GM19099 (cell line): ENCODE measurements at regions not wholly inside any gene's neighbourhood (a gene's known extent, or its start where the extent isn't known, plus 50 kb on each side); places are given as distances from the start of the nearest gene placed in this dataset.

Experiments used
- POLR2A ChIP-seq: IDR thresholded peaks from 3 replicates; pipeline ENCODE4 v1.6.1; 2011; ENCODE audit warnings: low read depth; ENCODE audit not compliant: insufficient read length; ENCODE audit errors: extremely low read depth

DNA sequence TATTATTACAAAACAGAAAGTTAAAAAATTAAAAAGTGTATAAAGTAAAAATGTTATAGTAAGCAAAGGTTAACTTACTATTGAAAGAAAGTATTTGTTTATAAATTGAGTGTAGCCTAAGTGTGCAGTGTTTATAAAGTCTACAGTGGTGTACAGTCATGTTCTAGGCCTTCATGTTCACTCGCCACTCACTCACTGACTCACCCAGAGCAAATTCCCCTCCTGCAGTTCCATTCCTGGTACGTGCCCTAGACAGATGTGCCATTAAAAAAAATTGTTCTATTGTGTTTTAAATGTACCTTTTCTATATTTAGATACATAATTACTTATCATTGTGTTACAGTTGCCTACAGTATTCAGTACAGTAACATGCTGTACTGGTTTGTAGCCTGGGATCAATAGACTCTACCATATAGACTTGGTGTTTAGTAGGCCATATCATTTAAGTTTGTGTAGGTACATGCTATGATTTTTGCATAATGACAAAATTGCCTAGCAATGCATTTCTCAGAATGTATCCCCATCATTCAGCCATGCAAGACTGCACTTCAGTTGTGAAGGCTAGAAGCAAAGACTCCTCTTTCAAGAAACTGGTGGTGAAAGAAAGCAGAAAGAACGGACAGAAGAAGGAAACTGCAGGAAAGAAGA, 100.6 kb downstream of the DACT1 start:
- TF ChIP-seq POLR2A: no peak

DNA sequence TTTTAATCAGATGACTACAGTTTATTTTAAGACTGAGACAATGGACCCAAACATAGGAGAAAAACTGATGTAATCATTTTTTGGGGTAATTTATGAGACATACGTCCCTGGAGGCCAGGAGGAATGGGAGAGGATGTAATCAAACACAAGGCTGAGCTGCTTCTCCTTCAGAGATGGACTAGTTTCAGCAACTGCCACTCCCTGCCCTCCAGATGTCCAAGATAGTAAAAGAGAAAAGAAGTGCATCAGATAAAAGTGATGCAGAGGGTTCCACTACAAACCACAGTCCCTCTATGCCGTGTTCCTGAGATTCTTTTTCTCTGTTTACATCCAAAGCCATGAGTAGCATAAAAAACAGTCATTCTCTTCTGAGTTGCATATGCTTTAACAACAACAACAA, 101.1 kb downstream of the DACT1 start:
- no peak for TF ChIP-seq POLR2A

DNA sequence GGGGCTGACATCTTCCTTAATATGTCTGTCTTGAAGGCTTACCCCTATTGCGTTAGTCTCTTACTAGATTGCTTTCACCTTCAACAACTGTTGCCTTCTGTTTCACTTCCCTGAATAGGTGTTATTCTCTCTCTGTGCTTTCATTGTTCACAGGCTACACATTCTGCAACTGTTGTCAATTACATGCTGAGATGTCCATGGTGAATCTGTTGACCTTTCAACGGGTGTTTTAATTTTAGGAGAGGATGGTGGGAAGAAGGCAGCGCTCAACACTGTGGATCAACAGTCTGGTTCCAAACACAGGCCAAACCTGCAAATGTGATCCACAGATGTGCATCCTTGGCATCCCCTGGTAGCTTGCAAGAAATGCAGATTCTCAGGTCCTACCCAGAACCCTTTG, 101.9 kb downstream of the DACT1 start:
- TF ChIP-seq POLR2A: no peak

DNA sequence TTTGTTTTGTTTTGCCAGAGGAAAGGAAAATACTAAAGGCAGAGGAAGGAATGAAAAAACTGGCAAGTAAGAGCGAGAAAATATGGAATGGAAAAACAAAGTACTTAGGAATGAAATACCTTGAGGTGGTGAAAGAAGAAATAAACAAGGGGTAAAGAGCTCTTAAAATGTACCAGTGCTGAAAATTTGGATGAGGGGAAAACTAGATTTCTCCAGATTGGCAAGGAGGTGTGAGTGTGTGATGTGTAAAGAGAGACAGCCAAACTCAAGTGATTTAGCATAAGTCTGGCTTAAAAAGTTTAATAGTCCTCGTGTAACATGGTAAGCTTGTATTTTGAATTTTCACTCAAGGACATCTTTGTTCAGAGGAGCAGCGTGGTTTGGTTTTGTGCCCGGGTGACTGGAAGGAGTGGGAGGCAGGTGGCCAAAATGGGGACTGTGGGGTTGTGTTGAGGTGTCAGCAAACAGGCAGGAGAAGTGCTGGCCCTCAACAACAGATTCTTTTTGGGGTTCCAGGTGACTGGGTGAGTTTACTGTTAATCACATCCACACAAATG, 102.7 kb downstream of the DACT1 start:
- TF ChIP-seq POLR2A: no peak

DNA sequence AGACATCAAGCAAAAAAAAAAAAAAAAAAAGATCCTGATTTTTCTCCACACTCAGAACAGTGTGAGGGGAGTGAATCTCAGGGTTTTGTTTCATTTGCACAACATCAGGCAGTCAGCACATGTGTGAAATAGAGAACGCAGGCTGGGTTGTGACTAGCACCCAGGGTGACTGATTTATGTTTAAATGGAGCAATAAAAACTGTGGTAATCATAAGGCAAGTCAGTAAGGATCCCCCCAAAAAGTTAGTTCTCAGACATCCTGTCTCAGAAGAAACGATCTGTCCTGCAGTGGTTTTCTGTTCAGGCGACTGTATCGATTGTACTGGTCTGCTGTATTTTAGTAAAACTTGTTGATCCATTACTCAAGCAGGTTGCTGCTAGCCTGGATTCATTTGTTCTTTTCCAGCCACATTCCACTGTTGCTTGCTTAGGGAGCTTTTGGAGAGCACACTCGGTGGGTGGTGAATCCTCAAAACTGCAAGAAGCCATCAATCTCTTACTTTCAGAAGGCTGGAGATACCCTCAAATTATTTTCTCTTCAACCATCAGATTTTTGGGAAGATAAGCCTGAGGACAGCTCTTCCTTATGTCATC, 107.1 kb downstream of the DACT1 start:
- TF ChIP-seq POLR2A: no peak

GRCh38 chr14:58746261-58746660, 108.5 kb downstream of the DACT1 start:
- TF ChIP-seq POLR2A: no peak

- TF ChIP-seq POLR2A: no peak
These were observed 108.9 kb downstream of the DACT1 start for GRCh38 chr14:58746701-58747100.

DNA sequence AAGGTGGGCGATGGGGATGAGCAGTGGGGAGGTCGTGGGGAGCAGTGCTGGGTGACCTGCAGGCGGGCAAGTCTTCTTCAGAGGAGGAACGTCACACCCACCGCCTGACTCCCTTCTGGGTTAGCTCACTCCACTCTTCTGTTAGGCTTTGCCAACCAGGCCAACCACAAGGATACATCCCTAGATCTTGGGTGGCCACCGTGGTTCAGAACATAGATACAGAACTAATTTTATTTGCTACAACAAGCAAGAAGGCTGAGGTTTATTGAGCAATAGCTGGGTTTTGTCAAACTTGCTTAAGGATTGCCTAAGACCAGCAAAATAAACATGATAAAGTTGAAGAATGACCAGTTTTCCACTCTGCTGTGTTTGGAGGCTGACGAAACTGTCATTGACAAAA, 109.4 kb downstream of the DACT1 start:
- TF ChIP-seq POLR2A: no peak

DNA sequence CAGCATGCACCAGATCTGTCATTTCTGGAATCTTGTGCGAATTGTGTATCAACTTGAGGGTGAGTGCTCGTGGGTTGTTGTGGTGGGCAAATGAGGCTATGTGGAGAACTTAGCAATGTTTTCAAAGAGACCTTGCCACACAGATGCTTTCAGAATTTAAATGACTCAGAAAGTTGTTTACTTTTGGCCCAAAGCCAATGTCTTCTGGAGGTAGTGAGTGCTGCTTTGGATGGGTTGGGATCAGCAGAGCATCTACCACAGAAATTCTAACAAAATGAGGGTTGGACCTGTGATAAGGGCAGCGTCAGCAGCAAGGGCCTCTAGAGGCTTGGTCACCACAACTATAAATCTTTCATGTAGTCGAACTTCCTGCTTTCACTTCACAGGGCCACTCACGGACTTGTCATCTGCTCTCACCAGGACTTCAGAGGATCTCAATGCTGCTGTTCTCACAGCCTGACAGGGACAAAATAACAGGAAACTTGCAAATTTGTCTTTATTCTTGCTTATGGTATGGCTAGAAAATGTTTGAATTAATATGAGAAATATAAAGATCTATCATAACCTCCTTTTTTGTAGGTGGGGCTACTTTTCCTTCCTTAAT, 111.4 kb downstream of the DACT1 start:
- peak; percentile 33 for TF ChIP-seq POLR2A

DNA sequence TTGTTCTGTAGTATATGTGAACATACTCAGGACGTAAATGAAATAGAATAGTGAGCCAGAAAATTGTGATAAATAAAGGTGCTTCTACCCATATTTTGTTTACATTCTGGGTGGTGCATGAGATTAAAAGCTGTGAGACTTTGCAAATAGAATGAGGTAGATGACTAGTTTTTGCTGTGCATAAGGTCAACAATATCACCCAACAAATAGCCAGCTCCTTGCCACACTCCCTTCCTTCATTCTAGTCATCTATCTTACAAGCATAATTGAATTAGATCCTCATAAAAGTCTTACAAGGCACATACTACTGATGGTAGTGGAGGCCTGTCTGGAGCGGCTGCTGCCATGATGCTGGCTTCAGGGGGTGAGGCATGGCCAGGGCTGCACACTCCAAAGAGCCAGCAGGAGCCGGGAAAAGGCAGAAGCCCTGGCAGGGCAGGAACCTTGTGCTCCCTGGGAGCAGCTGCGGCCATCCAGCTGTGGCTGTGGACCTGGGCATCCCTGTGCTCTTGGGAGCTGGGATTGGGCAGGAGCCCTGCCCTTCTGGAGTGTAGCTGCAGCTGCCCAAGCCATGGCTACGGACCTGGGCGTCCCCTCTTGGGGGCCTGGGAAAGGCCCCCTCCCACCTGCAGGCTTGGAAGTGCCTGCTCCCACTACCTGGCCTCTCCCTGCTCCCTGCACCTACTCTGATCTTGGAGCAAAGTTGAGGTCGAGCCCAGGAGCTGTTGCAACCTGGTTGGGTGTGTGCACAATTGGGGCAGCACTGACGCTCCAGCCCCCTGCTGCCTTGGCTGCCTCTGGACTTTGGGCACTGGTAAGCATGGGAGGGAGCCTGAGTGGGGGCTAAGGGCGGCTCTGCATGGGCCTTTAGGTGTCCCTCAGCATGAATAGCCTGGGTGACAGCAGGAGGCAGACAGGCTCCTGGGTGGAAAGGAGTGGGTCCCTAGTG, 112.8 kb downstream of the DACT1 start:
- TF ChIP-seq POLR2A: no peak

DNA sequence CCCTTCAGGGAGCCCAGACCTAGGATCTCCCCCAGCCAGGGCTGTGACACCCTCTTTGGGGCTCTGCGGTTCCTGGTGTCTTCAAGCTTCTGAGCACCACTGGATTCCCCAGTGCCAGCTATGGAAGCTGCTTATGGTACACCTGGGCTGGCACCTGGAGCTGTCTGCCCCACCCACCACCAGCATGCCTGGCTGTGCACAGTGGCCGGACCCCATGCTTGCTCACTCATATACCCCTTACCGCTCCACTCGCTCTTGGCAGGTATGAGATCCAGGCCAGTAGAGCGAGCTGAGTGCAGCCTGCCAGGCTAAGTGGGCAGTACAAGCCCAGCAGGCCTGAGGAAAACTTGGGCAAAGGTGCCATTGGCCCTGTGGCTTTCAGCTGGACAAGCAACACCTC, 114.0 kb downstream of the DACT1 start:
- no peak for TF ChIP-seq POLR2A

DNA sequence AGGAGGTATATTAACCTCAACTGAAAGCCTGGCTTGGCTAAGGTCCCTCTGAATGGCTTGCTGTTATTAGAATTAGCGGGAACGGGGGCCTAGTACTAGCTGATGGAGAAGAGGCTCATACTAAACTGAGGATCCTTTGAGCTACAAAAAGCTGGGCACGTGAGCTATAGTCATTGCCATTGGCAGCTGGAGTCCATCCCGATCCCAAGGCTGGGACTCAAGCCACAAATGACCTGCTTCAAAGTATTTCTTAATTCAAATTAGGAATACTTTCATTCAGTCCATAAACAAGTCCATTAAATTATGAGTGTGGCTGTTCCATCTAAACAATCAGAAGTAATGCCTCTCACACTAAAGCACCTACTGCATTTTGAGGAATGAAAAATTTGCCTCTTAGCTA, 114.5 kb downstream of the DACT1 start:
- TF ChIP-seq POLR2A: no peak

- no peak for TF ChIP-seq POLR2A
These were observed 115.0 kb downstream of the DACT1 start for GRCh38 chr14:58752771-58753201.

DNA sequence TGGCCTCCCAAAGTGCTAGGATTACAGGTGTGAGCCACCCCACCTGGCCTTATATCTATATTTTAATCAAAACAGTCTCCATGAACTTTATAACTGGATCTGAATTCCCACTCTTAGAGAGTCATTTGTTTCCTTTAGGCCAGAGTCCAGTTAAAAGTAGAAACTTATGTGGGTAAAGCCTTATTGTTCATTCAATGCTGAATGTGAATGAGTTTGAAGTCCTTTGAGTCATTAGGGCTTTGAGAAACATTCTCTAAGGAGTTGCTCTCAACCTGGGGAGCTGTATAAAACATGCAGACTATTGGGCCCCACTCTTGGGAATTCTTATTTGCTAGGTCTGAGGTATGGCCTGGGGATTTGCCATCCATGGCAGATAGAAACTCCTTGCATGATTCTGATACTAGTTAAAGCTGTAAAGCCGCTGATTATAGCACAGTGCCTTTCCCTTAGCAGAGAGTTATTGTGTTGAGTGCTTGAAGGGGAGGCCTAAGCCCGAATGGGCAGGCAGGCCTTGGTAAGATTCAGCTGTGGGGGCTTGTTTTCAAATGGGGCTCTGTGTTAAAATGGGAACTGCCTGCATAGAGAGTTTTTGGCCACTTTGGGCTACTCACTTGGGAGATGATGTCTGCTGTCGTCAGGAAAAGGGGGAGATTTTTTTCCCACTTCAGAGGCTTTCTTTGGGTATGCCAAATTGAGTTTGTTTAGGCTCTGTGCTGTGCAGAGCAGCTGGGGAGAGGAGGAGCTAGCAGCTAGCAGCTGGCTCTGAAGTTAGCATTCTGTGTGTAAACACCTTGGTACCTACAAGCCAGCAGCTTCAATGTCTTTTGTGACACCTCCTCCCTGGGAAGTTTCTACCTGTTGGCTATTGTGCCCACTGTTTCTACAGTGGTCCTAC, 117.5 kb downstream of the DACT1 start:
- no peak for TF ChIP-seq POLR2A
